ENCODE measurements at regions not wholly inside any gene's neighbourhood (a gene's known extent, or its start where the extent isn't known, plus 50 kb on each side); places are given as distances from the start of the nearest gene placed in this dataset.

DNA sequence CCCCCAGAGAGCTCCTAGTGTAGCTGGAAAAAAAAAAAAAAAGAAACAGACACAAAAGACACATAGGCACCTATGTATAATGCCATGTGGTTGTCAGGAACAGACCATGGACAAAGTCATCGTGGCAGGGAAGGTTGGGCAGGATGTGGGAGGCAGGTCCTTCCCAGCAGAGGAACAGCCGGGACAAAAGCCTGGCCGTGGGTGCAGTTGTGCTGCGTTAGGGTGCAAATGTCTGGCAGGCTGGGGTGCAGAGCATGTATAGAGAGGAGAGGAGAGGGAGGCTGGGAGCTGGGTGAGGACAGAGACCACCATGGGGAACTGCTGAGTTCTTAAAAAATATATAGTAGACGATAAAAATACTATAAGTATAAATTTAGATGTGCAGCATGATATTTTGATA is 125.7 kb upstream of the C1orf174 start:
- no peak for TF ChIP-seq CTCF (IDR thresholded peaks at IDR 0.05)
- TF ChIP-seq POLR2A (IDR thresholded peaks at IDR 0.05): no peak

Measured in thyroid gland (tissue), 4 donors.